GM10266 (cell line): ENCODE measurements at regions not wholly inside any gene's neighbourhood (a gene's known extent, or its start where the extent isn't known, plus 50 kb on each side); places are given as distances from the start of the nearest gene placed in this dataset.

Experiments used
- DNase-seq: peaks from one replicate; pipeline ENCODE4 v3.0.0; 2012; ENCODE audit errors: extremely low spot score
- CTCF ChIP-seq: IDR thresholded peaks from 2 replicates; pipeline ENCODE4 v1.5.1; 2012; ENCODE audit warnings: mild to moderate bottlenecking, low read depth; ENCODE audit not compliant: control insufficient read depth, insufficient read depth; ENCODE audit errors: missing control alignments

GRCh38 chr14:85817430-85817829 is 287.5 kb downstream of the FLRT2 start:
- DNase-seq, result no peak
- no peak for TF ChIP-seq CTCF

- DNase-seq, result no peak
- TF ChIP-seq CTCF, result no peak
Measured at GRCh38 chr14:85813040-85813439, 283.1 kb downstream of the FLRT2 start.

GRCh38 chr14:85811340-85811739 is 281.4 kb downstream of the FLRT2 start:
- DNase-seq, result no peak
- no peak for TF ChIP-seq CTCF

GRCh38 chr14:85799668-85800067 is 269.7 kb downstream of the FLRT2 start:
- DNase-seq, result no peak
- no peak for TF ChIP-seq CTCF

GRCh38 chr14:85798856-85799255 is 268.9 kb downstream of the FLRT2 start:
- TF ChIP-seq CTCF, result no peak
- DNase-seq, result no peak

- TF ChIP-seq CTCF, result no peak
Measured at GRCh38 chr14:85793533-85793932, 263.6 kb downstream of the FLRT2 start.

GRCh38 chr14:85789506-85789905 is 259.6 kb downstream of the FLRT2 start:
- no peak for DNase-seq
- TF ChIP-seq CTCF, result no peak

More at GRCh38 chr14:85793533-85793932, 263.6 kb downstream of the FLRT2 start:
- no peak for DNase-seq
